SH-SY5Y (cell line): ENCODE measurements at regions not wholly inside any gene's neighbourhood (a gene's known extent, or its start where the extent isn't known, plus 50 kb on each side); places are given as distances from the start of the nearest gene placed in this dataset.

ENCODE experiments used
- GATA2 ChIP-seq: IDR thresholded peaks from 2 replicates; pipeline ENCODE4 v1.6.1; 2011; ENCODE audit warnings: mild to moderate bottlenecking, low read depth, low read length
- GATA3 ChIP-seq: IDR thresholded peaks from 2 replicates; pipeline ENCODE4 v1.6.1; 2011; ENCODE audit warnings: low read depth, mild to moderate bottlenecking, low read length, moderate library complexity

- TF ChIP-seq GATA3 (no peak), GATA2 (no peak)
Observed at GRCh38 chr2:6728156-6728555, 137.6 kb downstream of the CMPK2 start.
